ENCODE measurements at regions not wholly inside any gene's neighbourhood (a gene's known extent, or its start where the extent isn't known, plus 50 kb on each side); places are given as distances from the start of the nearest gene placed in this dataset.

DNA sequence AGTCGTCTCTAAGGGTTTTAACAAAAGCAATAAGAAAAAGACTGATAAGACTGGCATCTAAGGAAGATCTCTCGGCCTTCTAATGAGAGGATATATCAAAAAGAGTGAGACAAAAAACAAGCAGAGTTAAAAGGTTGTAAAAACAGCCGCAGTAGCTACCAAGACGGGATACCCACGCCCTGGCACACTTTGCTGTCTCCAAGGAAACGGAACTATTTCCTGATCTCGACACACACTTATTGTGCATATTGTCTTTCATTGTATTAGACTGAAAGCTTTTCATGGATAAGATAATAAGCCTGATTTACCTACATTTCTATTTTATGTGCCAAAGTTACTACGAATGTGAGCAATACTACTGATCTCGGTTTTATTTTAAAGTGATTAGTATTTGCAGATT is 161.5 kb upstream of the MCTP2 start:
- no peak for TF ChIP-seq EZH2phosphoT487 (IDR thresholded peaks at IDR 0.05; ENCODE audit: borderline replicate concordance, low read depth)
- TF ChIP-seq EP300 (IDR thresholded peaks at IDR 0.05; ENCODE audit: borderline replicate concordance in 1 of 2, low read depth in 1 of 2, low read length in 1 of 2): no peak
- TF ChIP-seq, protein P1, sequence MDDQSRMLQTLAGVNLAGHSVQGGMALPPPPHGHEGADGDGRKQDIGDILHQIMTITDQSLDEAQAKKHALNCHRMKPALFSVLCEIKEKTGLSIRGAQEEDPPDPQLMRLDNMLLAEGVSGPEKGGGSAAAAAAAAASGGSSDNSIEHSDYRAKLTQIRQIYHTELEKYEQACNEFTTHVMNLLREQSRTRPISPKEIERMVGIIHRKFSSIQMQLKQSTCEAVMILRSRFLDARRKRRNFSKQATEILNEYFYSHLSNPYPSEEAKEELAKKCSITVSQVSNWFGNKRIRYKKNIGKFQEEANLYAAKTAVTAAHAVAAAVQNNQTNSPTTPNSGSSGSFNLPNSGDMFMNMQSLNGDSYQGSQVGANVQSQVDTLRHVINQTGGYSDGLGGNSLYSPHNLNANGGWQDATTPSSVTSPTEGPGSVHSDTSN (IDR thresholded peaks at IDR 0.05): no peak
- TF ChIP-seq, protein P2, sequence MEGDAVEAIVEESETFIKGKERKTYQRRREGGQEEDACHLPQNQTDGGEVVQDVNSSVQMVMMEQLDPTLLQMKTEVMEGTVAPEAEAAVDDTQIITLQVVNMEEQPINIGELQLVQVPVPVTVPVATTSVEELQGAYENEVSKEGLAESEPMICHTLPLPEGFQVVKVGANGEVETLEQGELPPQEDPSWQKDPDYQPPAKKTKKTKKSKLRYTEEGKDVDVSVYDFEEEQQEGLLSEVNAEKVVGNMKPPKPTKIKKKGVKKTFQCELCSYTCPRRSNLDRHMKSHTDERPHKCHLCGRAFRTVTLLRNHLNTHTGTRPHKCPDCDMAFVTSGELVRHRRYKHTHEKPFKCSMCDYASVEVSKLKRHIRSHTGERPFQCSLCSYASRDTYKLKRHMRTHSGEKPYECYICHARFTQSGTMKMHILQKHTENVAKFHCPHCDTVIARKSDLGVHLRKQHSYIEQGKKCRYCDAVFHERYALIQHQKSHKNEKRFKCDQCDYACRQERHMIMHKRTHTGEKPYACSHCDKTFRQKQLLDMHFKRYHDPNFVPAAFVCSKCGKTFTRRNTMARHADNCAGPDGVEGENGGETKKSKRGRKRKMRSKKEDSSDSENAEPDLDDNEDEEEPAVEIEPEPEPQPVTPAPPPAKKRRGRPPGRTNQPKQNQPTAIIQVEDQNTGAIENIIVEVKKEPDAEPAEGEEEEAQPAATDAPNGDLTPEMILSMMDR (IDR thresholded peaks at IDR 0.05): no peak
- TF ChIP-seq ELF1 (IDR thresholded peaks at IDR 0.05): no peak
- TF ChIP-seq, protein P3, sequence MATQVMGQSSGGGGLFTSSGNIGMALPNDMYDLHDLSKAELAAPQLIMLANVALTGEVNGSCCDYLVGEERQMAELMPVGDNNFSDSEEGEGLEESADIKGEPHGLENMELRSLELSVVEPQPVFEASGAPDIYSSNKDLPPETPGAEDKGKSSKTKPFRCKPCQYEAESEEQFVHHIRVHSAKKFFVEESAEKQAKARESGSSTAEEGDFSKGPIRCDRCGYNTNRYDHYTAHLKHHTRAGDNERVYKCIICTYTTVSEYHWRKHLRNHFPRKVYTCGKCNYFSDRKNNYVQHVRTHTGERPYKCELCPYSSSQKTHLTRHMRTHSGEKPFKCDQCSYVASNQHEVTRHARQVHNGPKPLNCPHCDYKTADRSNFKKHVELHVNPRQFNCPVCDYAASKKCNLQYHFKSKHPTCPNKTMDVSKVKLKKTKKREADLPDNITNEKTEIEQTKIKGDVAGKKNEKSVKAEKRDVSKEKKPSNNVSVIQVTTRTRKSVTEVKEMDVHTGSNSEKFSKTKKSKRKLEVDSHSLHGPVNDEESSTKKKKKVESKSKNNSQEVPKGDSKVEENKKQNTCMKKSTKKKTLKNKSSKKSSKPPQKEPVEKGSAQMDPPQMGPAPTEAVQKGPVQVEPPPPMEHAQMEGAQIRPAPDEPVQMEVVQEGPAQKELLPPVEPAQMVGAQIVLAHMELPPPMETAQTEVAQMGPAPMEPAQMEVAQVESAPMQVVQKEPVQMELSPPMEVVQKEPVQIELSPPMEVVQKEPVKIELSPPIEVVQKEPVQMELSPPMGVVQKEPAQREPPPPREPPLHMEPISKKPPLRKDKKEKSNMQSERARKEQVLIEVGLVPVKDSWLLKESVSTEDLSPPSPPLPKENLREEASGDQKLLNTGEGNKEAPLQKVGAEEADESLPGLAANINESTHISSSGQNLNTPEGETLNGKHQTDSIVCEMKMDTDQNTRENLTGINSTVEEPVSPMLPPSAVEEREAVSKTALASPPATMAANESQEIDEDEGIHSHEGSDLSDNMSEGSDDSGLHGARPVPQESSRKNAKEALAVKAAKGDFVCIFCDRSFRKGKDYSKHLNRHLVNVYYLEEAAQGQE (IDR thresholded peaks at IDR 0.05; ENCODE audit: low read depth, low read length): no peak
- no peak for TF ChIP-seq POLR2AphosphoS5 (IDR thresholded peaks at IDR 0.05; ENCODE audit: low read depth, low read length)
- no peak for TF ChIP-seq SIN3A (IDR thresholded peaks at IDR 0.05; ENCODE audit: borderline replicate concordance, low read depth, low read length)
- no peak for TF ChIP-seq YY1 (IDR thresholded peaks at IDR 0.05; ENCODE audit: low read depth)
- no peak for TF ChIP-seq FOXM1 (IDR thresholded peaks at IDR 0.05; ENCODE audit: low read depth)
- no peak for TF ChIP-seq SMC3 (IDR thresholded peaks at IDR 0.05; ENCODE audit: low read depth, low read length)
- no peak for TF ChIP-seq MXI1 (IDR thresholded peaks at IDR 0.05; ENCODE audit: low read depth, low read length)
- TF ChIP-seq, protein P4, sequence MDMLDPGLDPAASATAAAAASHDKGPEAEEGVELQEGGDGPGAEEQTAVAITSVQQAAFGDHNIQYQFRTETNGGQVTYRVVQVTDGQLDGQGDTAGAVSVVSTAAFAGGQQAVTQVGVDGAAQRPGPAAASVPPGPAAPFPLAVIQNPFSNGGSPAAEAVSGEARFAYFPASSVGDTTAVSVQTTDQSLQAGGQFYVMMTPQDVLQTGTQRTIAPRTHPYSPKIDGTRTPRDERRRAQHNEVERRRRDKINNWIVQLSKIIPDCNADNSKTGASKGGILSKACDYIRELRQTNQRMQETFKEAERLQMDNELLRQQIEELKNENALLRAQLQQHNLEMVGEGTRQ (IDR thresholded peaks at IDR 0.05; ENCODE audit: borderline replicate concordance, low read depth, low read length): no peak

Measured in SK-N-SH (cell line).